SK-N-SH (cell line): ENCODE measurements at regions not wholly inside any gene's neighbourhood (a gene's known extent, or its start where the extent isn't known, plus 50 kb on each side); places are given as distances from the start of the nearest gene placed in this dataset.

Experiments
- CTCF ChIA-PET: fragments of 300-600, 350-600 bp; formaldehyde crosslinking; extraction: SDS; loops from one replicate; lab custom pipeline; 2021; lab: Yijun Ruan, JAX
- POLR2A ChIA-PET: fragments of 350-600 bp; sonication (Branson Sonifier 250); formaldehyde crosslinking; extraction: SDS; loops from one replicate; lab custom pipeline; 2020; ENCODE audit warnings: antibody characterized with exemption, inconsistent platforms; lab: Yijun Ruan, JAX
- DNase-seq: peaks from one replicate; pipeline ENCODE4 v3.0.0; 2012
- H2AFZ ChIP-seq: fragments of 200-600 bp; sonication (generic); 2 replicates; pipeline ENCODE4 v1.8.1; 2016; ENCODE audit warnings: antibody characterized with exemption, mild to moderate bottlenecking, low read depth
- H3F3A ChIP-seq: fragments of 200-600 bp; sonication (generic); replicated peaks from 2 replicates; pipeline ENCODE3; 2016; ENCODE audit warnings: antibody characterized with exemption, mild to moderate bottlenecking; ENCODE audit not compliant: insufficient read depth
- H3K27ac ChIP-seq, 2 experiments: fragments of 200-500 bp in 1 of 2; fragments of 200-600 bp in 1 of 2; sonication (Bioruptor generic) in 1 of 2; sonication (generic), shearing (Covaris generic) in 1 of 2; 2 replicates each; pipeline versions ENCODE4 v1.5.1 to v1.6.1; 2014 to 2016; ENCODE audit warnings: low read depth in 2 of 2, inconsistent platforms in 1 of 2, low read length in 1 of 2, mild to moderate bottlenecking in 1 of 2, mixed read lengths in 1 of 2
- H3K27me3 ChIP-seq: fragments of 200-600 bp; sonication (generic), shearing (Covaris generic); 2 replicates; pipeline ENCODE4 v1.6.1; 2016; ENCODE audit warnings: mixed run types; ENCODE audit not compliant: insufficient read depth
- H3K36me3 ChIP-seq, 2 experiments: fragments of 200-500 bp in 1 of 2; fragments of 200-600 bp in 1 of 2; sonication (Bioruptor generic) in 1 of 2; sonication (generic) in 1 of 2; replicated peaks in 1 of 2; 2 replicates each; pipeline versions ENCODE3 to v1.5.1; 2014 to 2016; ENCODE audit warnings: low read length in 1 of 2, mild to moderate bottlenecking in 1 of 2; ENCODE audit not compliant: insufficient read depth in 2 of 2, control insufficient read depth in 1 of 2
- H3K4me1 ChIP-seq, 2 experiments: fragments of 200-500 bp in 1 of 2; fragments of 200-600 bp in 1 of 2; sonication (Bioruptor generic) in 1 of 2; sonication (generic), shearing (Covaris generic) in 1 of 2; 2 replicates each; pipeline versions ENCODE4 v1.5.1 to v1.6.1; 2014 to 2016; ENCODE audit warnings: low read depth in 1 of 2, low read length in 1 of 2, mixed run types in 1 of 2; ENCODE audit not compliant: insufficient read depth in 2 of 2, control insufficient read depth in 1 of 2
- H3K4me2 ChIP-seq: fragments of 200-600 bp; sonication (generic), shearing (Covaris generic); 2 replicates; pipeline ENCODE4 v1.6.1; 2017; ENCODE audit warnings: mixed run types
- H3K4me3 ChIP-seq, 2 experiments: fragments of 200-500 bp in 1 of 2; fragments of 200-600 bp in 1 of 2; sonication (Bioruptor generic) in 1 of 2; sonication (generic), shearing (Covaris generic) in 1 of 2; 2 replicates each; pipeline versions ENCODE4 v1.5.1 to v1.8.1; 2014 to 2016; ENCODE audit warnings: low read depth in 2 of 2, inconsistent platforms in 1 of 2, low read length in 1 of 2, mild to moderate bottlenecking in 1 of 2, mixed read lengths in 1 of 2, moderate library complexity in 1 of 2
- H3K79me2 ChIP-seq: fragments of 200-600 bp; sonication (generic); 2 replicates; pipeline ENCODE4 v1.8.1; 2017; ENCODE audit warnings: mild to moderate bottlenecking; ENCODE audit not compliant: insufficient read depth
- H3K9ac ChIP-seq: fragments of 200-600 bp; sonication (generic); 2 replicates; pipeline ENCODE4 v1.6.1; 2017; ENCODE audit warnings: mixed run types
- H3K9me2 ChIP-seq: fragments of 200-600 bp; sonication (generic); 2 replicates; pipeline ENCODE4 v1.6.1; 2017; ENCODE audit warnings: mixed run types
- H3K9me3 ChIP-seq: fragments of 200-600 bp; sonication (generic); 2 replicates; pipeline ENCODE4 v1.6.1; 2017; ENCODE audit warnings: mixed run types, mild to moderate bottlenecking, moderate library complexity
- H4K20me1 ChIP-seq: fragments of 200-600 bp; sonication (generic); 2 replicates; pipeline ENCODE4 v1.6.1; 2017; ENCODE audit warnings: mild to moderate bottlenecking, mixed run types; ENCODE audit not compliant: insufficient read depth
- ELF1 ChIP-seq: IDR thresholded peaks from 2 replicates; pipeline ENCODE4 v1.4.0; 2012
- EZH2phosphoT487 ChIP-seq: fragments of 200-600 bp; sonication (generic); IDR thresholded peaks from 2 replicates; pipeline ENCODE4 v1.6.1; 2017; ENCODE audit warnings: low read depth, mixed run types, mild to moderate bottlenecking, antibody characterized with exemption, moderate library complexity, borderline replicate concordance
- GABPA ChIP-seq: IDR thresholded peaks from 2 replicates; pipeline ENCODE4 v1.4.0; 2012; ENCODE audit warnings: low read depth, mild to moderate bottlenecking
- GATA2 ChIP-seq: sonication (generic); formaldehyde crosslinking; IDR thresholded peaks from 2 replicates; pipeline ENCODE4 v1.5.0; 2020; ENCODE audit warnings: mild to moderate bottlenecking, missing genetic modification reagents
- JUND ChIP-seq: IDR thresholded peaks from 2 replicates; pipeline ENCODE4 v1.4.0; 2012
- MAX ChIP-seq: IDR thresholded peaks from 2 replicates; pipeline ENCODE4 v1.4.0; 2012; ENCODE audit warnings: low read depth
- POLR2AphosphoS5 ChIP-seq: IDR thresholded peaks from 2 replicates; pipeline ENCODE4 v1.6.1; 2012; ENCODE audit warnings: low read depth, low read length
- RCOR1 ChIP-seq: fragments of 150-350 bp; IDR thresholded peaks from 2 replicates; pipeline ENCODE4 v1.6.1; 2017; ENCODE audit warnings: antibody characterized with exemption, low read length
- REST ChIP-seq: IDR thresholded peaks from 2 replicates; pipeline ENCODE4 v1.6.1; 2012; ENCODE audit warnings: mild to moderate bottlenecking, low read depth, low read length, moderate library complexity
- RFX5 ChIP-seq: IDR thresholded peaks from 2 replicates; pipeline ENCODE4 v1.6.1; 2012; ENCODE audit warnings: mild to moderate bottlenecking, improper control_type of control experiment, low read length
- RXRA ChIP-seq: IDR thresholded peaks from 2 replicates; pipeline ENCODE4 v1.4.0; 2012; ENCODE audit warnings: low read depth, mild to moderate bottlenecking, borderline replicate concordance
- SIN3A ChIP-seq: IDR thresholded peaks from 2 replicates; pipeline ENCODE4 v1.6.1; 2012; ENCODE audit warnings: low read depth, mild to moderate bottlenecking, low read length, moderate library complexity, borderline replicate concordance
- SMC3 ChIP-seq: IDR thresholded peaks from 2 replicates; pipeline ENCODE4 v1.6.1; 2012; ENCODE audit warnings: low read depth, low read length, improper control_type of control experiment
- TAF1 ChIP-seq: IDR thresholded peaks from 2 replicates; pipeline ENCODE4 v1.6.1; 2012; ENCODE audit warnings: low read depth, mild to moderate bottlenecking, low read length, moderate library complexity, borderline replicate concordance
- TCF12 ChIP-seq: IDR thresholded peaks from 2 replicates; pipeline ENCODE4 v1.4.0; 2012
- TEAD4 ChIP-seq: IDR thresholded peaks from 2 replicates; pipeline ENCODE4 v1.4.0; 2012; ENCODE audit warnings: mild to moderate bottlenecking, borderline replicate concordance; ENCODE audit not compliant: insufficient read depth
- USF1 ChIP-seq: IDR thresholded peaks from 2 replicates; pipeline ENCODE4 v1.4.0; 2012; ENCODE audit warnings: low read depth, borderline replicate concordance
- YY1 ChIP-seq: IDR thresholded peaks from 2 replicates; pipeline ENCODE4 v1.4.0; 2012; ENCODE audit warnings: low read depth, mild to moderate bottlenecking
- ZBTB33 ChIP-seq: IDR thresholded peaks from 2 replicates; pipeline ENCODE4 v1.4.0; 2012; ENCODE audit warnings: low read depth, borderline replicate concordance
- WGBS: methylation state at CpG from one replicate; pipeline ENCODE4 v1.1.6; 2017; ENCODE audit warnings: low lambda C conversion rate; 5-methylcytosine and 5-hydroxymethylcytosine counted together

DNA sequence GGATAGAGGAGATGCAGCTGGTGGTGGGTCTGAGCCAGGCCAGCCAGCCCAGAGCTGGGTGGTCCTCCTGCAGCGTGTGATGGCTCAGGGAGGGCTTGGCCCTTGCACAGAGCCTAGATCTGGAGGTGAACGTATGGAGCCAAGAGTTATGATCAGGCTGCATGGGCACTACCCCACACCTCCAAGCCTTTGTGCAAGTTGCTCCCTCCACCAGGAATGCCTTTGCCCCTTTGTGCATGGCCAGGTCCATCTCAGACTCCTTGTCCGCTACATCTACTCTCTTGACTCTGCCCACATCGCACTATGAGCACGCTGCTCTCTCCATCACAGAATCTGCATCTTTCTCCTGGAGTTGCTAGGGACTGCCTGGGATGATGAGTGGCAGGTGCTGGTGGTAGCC lies 895.7 kb downstream of the TBC1D22A start:
- TF ChIP-seq SIN3A, result no peak
- no peak for TF ChIP-seq GATA2 (CRISPR knock-in tag)
- no peak for TF ChIP-seq TEAD4
- no peak for TF ChIP-seq MAX
- no peak for TF ChIP-seq YY1
- TF ChIP-seq RCOR1, result no peak
- TF ChIP-seq ELF1, result no peak
- TF ChIP-seq POLR2AphosphoS5, result no peak
- TF ChIP-seq TAF1, result no peak
- TF ChIP-seq SMC3, result no peak
- no peak for TF ChIP-seq GABPA
- TF ChIP-seq RFX5, result no peak
- TF ChIP-seq JUND, result no peak
- DNase-seq, result no peak
- CTCF ChIA-PET, result no interaction called here

DNA sequence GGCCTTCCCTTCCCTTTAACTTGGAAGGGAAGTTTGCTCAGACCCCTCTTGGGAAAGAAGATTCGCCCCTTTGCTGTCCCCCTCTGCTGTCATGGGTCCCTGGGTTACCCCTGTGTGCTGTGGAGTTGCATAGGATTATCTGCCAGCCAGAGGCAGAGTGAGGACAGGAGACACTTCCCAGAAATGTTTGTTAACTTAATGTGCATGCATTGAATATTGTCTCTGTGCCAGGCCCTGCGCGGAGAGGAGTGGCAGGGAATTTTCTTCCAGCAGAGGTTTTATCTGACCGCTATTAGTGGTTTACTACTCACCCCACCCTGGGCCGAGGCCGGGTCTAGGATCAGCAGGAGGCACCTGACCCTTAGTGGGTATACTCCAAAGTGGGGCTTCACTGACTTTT lies 894.8 kb downstream of the TBC1D22A start:
- ChIA-PET POLR2A (no interaction called here), CTCF (no interaction called here)
- H3K9ac ChIP-seq, result no peak overlapping the region
- H3K27me3 ChIP-seq, result no peaks in the 10 kb centered on the region
- H3K27ac ChIP-seq, result no peak overlapping the region
- no peaks in the 10 kb centered on the region for H3K9me2 ChIP-seq
- H3F3A ChIP-seq, result no peaks in the 10 kb centered on the region
- no peak for DNase-seq
- H3K9me3 ChIP-seq, result no peaks in the 10 kb centered on the region
- no peaks in the 10 kb centered on the region for H4K20me1 ChIP-seq
- no peaks in the 10 kb centered on the region for H3K79me2 ChIP-seq
- H2AFZ ChIP-seq, result no peak overlapping the region
- no peak overlapping the region for H3K4me2 ChIP-seq
- no peak overlapping the region for H3K4me3 ChIP-seq
- no peaks in the 10 kb centered on the region for H3K36me3 ChIP-seq
- H3K4me1 ChIP-seq, result peaks cover 0 to 5% of the 10 kb centered on the region in 2 experiments; a peak in 1 of 4 replicates
- WGBS, result 20% methylated on average over 6 of the region's 6 CpGs
- TF ChIP-seq TCF12 (no peak), ZBTB33 (no peak), REST (no peak), EZH2phosphoT487 (no peak), SIN3A (no peak), JUND (no peak), RXRA (no peak), USF1 (no peak)

More for the DNA sequence above, 895.7 kb downstream of the TBC1D22A start:
- Histone ChIP-seq H3K27ac (no peak overlapping the region), H4K20me1 (no peaks in the 10 kb centered on the region), H3K79me2 (no peaks in the 10 kb centered on the region), H3K4me1 (peaks cover 0 to 5% of the 10 kb centered on the region in 2 experiments; a peak in 1 of 4 replicates), H3K4me3 (no peak overlapping the region), H3K36me3 (no peaks in the 10 kb centered on the region), H3K9me2 (no peaks in the 10 kb centered on the region), H3K9me3 (no peaks in the 10 kb centered on the region), H3K27me3 (no peaks in the 10 kb centered on the region), H3K4me2 (no peak overlapping the region), H3F3A (no peaks in the 10 kb centered on the region), H3K9ac (no peak overlapping the region), H2AFZ (no peak overlapping the region)
- WGBS, result 56% methylated on average over 5 of the region's 5 CpGs
- POLR2A ChIA-PET, result no interaction called here
